ENCODE measurements at regions not wholly inside any gene's neighbourhood (a gene's known extent, or its start where the extent isn't known, plus 50 kb on each side); places are given as distances from the start of the nearest gene placed in this dataset.
"Not testable (repeated sequence)": the region's sequence is repeated elsewhere in the genome, so short reads cannot be mapped to it uniquely, and the experiment has no call there.

- Histone ChIP-seq H3K27ac (no peak overlapping the region), H3K9me3 (no peaks in the 10 kb centered on the region), H3K36me3 (no peaks in the 10 kb centered on the region), H3K27me3 (no peaks in the 10 kb centered on the region), H3K4me1 (no peaks in the 10 kb centered on the region), H3K4me3 (no peak overlapping the region)
- ATAC-seq = no peak
- TF ChIP-seq POLR2AphosphoS5 (IDR thresholded peaks at IDR 0.05) (no peak), EP300 (IDR thresholded peaks at IDR 0.05) (no peak), POLR2A (IDR thresholded peaks at IDR 0.05) (no peak), CTCF (IDR thresholded peaks at IDR 0.05) (no peak)
- WGBS, 2 donors (ENCODE audit: low coverage in 1 of 2) = 76 to 82% methylated on average over 3 to 4 of the region's 4 CpGs
Measured at GRCh38 chr6:128704601-128705000, 178.3 kb upstream of the LAMA2 start.

GRCh38 chr6:128703794-128704193 is 179.1 kb upstream of the LAMA2 start:
- H3K27me3 ChIP-seq, H3K4me1 ChIP-seq, ATAC-seq, H3K4me3 ChIP-seq, H3K36me3 ChIP-seq, H3K9me3 ChIP-seq, H3K27ac ChIP-seq: not testable (repeated sequence)
- WGBS, 2 donors (ENCODE audit: low coverage in 1 of 2) = 81 to 100% methylated on average over 2 to 3 of the region's 3 CpGs

GRCh38 chr6:128696691-128697689 is 176.6 kb upstream of the PTPRK start:
- Histone ChIP-seq H3K27ac (no peak overlapping the region), H3K4me1 (no peaks in the 10 kb centered on the region), H3K9me3 (no peaks in the 10 kb centered on the region), H3K27me3 (no peaks in the 10 kb centered on the region), H3K4me3 (no peak overlapping the region), H3K36me3 (no peaks in the 10 kb centered on the region)
- no peak for ATAC-seq
- WGBS, 2 donors (ENCODE audit: low coverage in 1 of 2) = 56 to 69% methylated on average over 6 of the region's 6 CpGs
- TF ChIP-seq POLR2A (IDR thresholded peaks at IDR 0.05) (no peak), POLR2AphosphoS5 (IDR thresholded peaks at IDR 0.05) (no peak), EP300 (IDR thresholded peaks at IDR 0.05) (no peak), CTCF (IDR thresholded peaks at IDR 0.05) (no peak)

GRCh38 chr6:128694303-128695009 is 174.1 kb upstream of the PTPRK start:
- H3K27ac ChIP-seq = no peak overlapping the region
- no peaks in the 10 kb centered on the region for H3K36me3 ChIP-seq
- no peaks in the 10 kb centered on the region for H3K4me1 ChIP-seq
- no peak for ATAC-seq
- 70% methylated on average over 1 of the region's 1 CpG; no CpG with 5 or more reads in 1 of the 2 donors for WGBS, 2 donors (ENCODE audit: low coverage in 1 of 2)
- TF ChIP-seq CTCF (IDR thresholded peaks at IDR 0.05) = no peak
- TF ChIP-seq EP300 (IDR thresholded peaks at IDR 0.05) = no peak
- no peak for TF ChIP-seq POLR2A (IDR thresholded peaks at IDR 0.05)
- no peak for TF ChIP-seq POLR2AphosphoS5 (IDR thresholded peaks at IDR 0.05)
- H3K4me3 ChIP-seq = no peak overlapping the region
- H3K27me3 ChIP-seq = no peaks in the 10 kb centered on the region
- H3K9me3 ChIP-seq = no peaks in the 10 kb centered on the region

- H3K36me3 ChIP-seq = no peaks in the 10 kb centered on the region
- H3K4me3 ChIP-seq = no peak overlapping the region
- no peak for TF ChIP-seq POLR2A (IDR thresholded peaks at IDR 0.05)
- TF ChIP-seq POLR2AphosphoS5 (IDR thresholded peaks at IDR 0.05) = no peak
- no peak for TF ChIP-seq EP300 (IDR thresholded peaks at IDR 0.05)
- TF ChIP-seq CTCF (IDR thresholded peaks at IDR 0.05) = no peak
- no peaks in the 10 kb centered on the region for H3K9me3 ChIP-seq
- no peaks in the 10 kb centered on the region for H3K4me1 ChIP-seq
- ATAC-seq = no peak
- 68 to 84% methylated on average over 3 of the region's 3 CpGs for WGBS, 2 donors (ENCODE audit: low coverage in 1 of 2)
- H3K27ac ChIP-seq = no peak overlapping the region
- no peaks in the 10 kb centered on the region for H3K27me3 ChIP-seq
Measured at GRCh38 chr6:128690063-128690462, 169.7 kb upstream of the PTPRK start.
